NB4 (cell line): ENCODE measurements at regions not wholly inside any gene's neighbourhood (a gene's known extent, or its start where the extent isn't known, plus 50 kb on each side); places are given as distances from the start of the nearest gene placed in this dataset.

Source experiments
- DNase-seq: peaks from one replicate; pipeline ENCODE4 v3.0.0; 2010; ENCODE audit warnings: low read depth
- H3K4me3 ChIP-seq: one replicate; pipeline ENCODE4 v1.5.1; 2011; ENCODE audit warnings: mild to moderate bottlenecking, low read depth, low read length, moderate library complexity
- MYC ChIP-seq: IDR thresholded peaks from 2 replicates; pipeline ENCODE4 v1.6.1; 2011; ENCODE audit warnings: low read depth, low read length
- POLR2A ChIP-seq: IDR thresholded peaks from 2 replicates; pipeline ENCODE4 v1.6.1; 2011; ENCODE audit warnings: mild to moderate bottlenecking; ENCODE audit not compliant: insufficient read length; ENCODE audit errors: extremely low read depth
- TF ChIP-seq, protein P1 (sequence below): IDR thresholded peaks from one replicate; pipeline ENCODE4 v1.5.1; 2012; ENCODE audit warnings: low read depth, low read length
- TF ChIP-seq, protein P2 (sequence below): IDR thresholded peaks from 2 replicates; pipeline ENCODE4 v1.6.1; 2011; ENCODE audit warnings: low read depth, low read length

DNA sequence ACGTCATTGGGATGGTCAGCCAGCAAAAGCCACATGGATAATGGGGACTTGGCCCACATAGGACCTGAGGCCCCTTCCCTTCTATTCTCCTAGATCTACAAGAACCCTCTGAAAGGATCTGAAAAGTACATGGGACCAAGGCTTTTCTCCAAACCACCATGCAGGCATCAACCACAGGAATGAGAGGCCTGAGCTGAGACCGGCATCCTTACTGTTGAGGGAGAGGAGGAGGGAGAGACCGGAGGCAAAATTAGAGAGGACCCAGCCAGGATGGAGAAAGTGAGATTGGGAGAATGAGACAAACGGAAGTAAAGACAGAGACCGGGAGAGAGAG lies 281.7 kb downstream of the RRAGC start:
- no peak for DNase-seq
- no peak overlapping the region for H3K4me3 ChIP-seq
- TF ChIP-seq POLR2A (no peak), MYC (no peak)

DNA sequence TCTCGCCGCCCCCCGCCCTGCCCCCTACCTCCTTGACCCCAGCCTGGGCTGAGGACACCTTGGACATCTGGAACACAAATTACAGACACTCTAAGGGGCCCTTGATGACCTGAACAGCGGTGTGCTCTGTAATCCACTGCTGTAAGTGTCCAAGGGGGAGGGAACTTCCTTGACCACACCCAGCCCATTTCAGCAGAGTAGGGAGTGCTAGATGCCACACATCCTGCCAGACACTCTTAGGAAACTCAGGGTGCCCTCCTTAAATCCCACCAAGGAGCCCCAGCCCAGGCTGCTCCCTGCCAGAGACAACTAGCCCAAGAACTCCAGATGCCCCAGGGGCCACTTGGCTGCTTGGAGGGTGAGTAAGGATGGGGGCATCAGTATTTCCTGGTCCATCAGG lies 282.2 kb downstream of the RRAGC start:
- no peak overlapping the region for H3K4me3 ChIP-seq
- TF ChIP-seq, protein P1, sequence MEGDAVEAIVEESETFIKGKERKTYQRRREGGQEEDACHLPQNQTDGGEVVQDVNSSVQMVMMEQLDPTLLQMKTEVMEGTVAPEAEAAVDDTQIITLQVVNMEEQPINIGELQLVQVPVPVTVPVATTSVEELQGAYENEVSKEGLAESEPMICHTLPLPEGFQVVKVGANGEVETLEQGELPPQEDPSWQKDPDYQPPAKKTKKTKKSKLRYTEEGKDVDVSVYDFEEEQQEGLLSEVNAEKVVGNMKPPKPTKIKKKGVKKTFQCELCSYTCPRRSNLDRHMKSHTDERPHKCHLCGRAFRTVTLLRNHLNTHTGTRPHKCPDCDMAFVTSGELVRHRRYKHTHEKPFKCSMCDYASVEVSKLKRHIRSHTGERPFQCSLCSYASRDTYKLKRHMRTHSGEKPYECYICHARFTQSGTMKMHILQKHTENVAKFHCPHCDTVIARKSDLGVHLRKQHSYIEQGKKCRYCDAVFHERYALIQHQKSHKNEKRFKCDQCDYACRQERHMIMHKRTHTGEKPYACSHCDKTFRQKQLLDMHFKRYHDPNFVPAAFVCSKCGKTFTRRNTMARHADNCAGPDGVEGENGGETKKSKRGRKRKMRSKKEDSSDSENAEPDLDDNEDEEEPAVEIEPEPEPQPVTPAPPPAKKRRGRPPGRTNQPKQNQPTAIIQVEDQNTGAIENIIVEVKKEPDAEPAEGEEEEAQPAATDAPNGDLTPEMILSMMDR, result no peak
- TF ChIP-seq POLR2A, result no peak
- TF ChIP-seq, protein P2, sequence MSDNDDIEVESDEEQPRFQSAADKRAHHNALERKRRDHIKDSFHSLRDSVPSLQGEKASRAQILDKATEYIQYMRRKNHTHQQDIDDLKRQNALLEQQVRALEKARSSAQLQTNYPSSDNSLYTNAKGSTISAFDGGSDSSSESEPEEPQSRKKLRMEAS, result no peak
- no peak for TF ChIP-seq MYC
- DNase-seq, result no peak

DNA sequence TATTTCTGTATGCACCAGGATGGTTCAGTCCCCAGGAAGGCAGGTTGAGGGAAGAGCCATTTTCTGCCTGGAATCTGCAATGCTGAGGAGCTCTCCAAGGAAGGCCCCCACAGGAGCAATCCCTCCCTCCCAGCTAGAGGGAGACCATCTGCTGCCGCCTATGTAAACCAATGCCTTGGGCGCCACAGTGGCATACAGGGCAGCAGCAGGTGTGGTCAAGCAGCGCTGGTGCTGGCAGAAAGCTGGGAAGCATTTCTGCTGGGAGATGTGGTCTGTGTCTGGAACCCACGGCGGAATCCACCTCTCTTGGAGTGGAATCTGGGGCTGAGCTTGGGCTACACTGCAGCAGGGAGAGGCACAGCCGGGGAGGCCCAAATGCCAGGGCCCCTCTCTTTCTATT lies 283.3 kb downstream of the RRAGC start:
- H3K4me3 ChIP-seq, result no peak overlapping the region
- DNase-seq, result no peak
- TF ChIP-seq, protein P1, result no peak

DNA sequence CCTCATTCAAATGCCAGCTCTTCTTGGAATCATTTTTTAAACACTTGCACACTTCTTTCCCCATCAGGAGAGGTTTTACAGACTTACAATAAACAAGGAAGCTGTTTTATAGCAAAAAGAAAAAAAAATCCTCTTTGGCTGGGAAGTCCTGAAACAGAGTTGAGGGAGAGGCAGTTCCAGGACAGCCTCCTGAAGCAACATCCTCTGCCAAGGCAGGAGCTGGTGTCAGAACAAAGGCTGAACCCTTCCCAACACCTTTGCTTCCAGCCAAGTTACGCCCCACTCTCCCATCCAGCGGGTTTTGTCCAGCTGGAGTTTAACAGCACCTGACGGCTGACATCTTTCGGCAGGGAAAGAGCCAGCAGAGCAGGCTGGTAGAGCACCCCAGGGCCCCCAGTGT lies 287.8 kb downstream of the RRAGC start:
- TF ChIP-seq, protein P2, result no peak
- TF ChIP-seq, protein P1, result no peak
- TF ChIP-seq POLR2A, result no peak
- TF ChIP-seq MYC, result no peak
- DNase-seq, result no peak
- H3K4me3 ChIP-seq, result no peak overlapping the region

DNA sequence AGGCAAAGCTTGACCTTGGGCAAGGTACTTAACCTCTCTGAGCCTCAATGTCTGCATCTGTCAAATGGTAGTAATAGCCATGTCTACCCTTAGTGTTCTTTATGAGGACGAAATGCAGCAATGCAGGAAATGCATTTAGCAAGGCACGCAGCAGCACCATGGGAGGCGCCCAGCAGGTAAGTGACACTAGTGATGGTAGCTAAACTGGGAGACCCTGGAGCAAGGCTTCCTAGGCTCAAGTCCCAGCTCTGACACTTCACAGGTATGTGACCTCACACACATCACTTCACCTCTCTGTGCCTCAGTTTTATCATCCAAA lies 289.0 kb downstream of the RRAGC start:
- H3K4me3 ChIP-seq, result no peak overlapping the region
- TF ChIP-seq, protein P1, result no peak
- TF ChIP-seq POLR2A, result no peak
- TF ChIP-seq, protein P2, result no peak
- no peak for TF ChIP-seq MYC
- no peak for DNase-seq

DNA sequence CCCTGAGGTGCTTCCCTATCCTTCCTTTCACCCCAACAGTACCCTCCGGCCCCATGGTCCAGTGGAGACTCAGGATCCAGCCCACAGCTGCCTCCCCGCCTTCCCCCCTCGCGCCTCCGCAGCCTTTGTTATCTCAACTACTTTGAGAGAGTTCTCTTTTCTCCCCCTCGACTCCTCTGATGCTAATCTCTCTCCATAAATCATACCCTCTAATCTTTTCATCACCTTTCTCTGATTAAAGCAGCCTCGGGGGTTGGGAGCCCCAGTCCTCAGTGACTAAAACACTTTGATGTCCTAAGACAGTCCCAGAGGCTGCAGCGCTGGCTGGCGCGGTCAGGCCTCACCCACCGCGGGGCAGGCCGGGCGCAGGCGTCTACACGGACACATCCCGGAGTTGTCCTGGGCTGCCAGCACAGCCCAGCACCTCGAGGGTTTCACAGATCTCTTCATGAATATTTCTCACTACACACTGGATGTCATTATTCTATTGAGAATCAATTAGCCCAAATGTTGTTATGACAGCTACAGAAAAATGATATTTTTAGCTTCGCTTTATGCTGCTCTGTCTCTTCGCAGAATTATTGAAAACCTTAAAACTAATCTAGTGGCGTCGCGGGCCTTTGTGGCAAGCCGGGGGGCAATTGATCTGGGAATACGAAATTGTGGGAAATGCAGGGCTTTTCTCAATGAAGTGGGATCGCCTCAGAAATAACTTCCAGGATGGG lies 289.5 kb downstream of the RRAGC start:
- H3K4me3 ChIP-seq, result no peak overlapping the region
- no peak for DNase-seq
- no peak for TF ChIP-seq POLR2A
- TF ChIP-seq, protein P2, result no peak
- no peak for TF ChIP-seq MYC
- TF ChIP-seq, protein P1, result no peak
